ENCODE measurements at regions not wholly inside any gene's neighbourhood (a gene's known extent, or its start where the extent isn't known, plus 50 kb on each side); places are given as distances from the start of the nearest gene placed in this dataset.
"Not testable (repeated sequence)": the region's sequence is repeated elsewhere in the genome, so short reads cannot be mapped to it uniquely, and the experiment has no call there.

- not testable (repeated sequence) for DNase-seq (ENCODE audit: low spot score in 2 of 2); H3K27ac ChIP-seq; H3K4me3 ChIP-seq; H3K27me3 ChIP-seq; H3K36me3 ChIP-seq; H3K9me3 ChIP-seq; H3K4me1 ChIP-seq
- WGBS, 2 donors: no CpG with 5 or more reads among the region's 2 CpGs
Measured at GRCh38 chr10:46210427-46210826, 76.4 kb upstream of the ANTXRL start.

GRCh38 chr10:46215426-46215825 lies 71.4 kb upstream of the ANTXRL start:
- Histone ChIP-seq H3K4me1 (no peaks in the 10 kb centered on the region), H3K4me3 (no peak overlapping the region), H3K36me3 (no peaks in the 10 kb centered on the region), H3K27ac (no peak overlapping the region), H3K9me3 (no peaks in the 10 kb centered on the region), H3K27me3 (no peaks in the 10 kb centered on the region)
- no peak for TF ChIP-seq EP300 (IDR thresholded peaks at IDR 0.05)
- TF ChIP-seq POLR2A (IDR thresholded peaks at IDR 0.05): no peak
- no peak for TF ChIP-seq CTCF (IDR thresholded peaks at IDR 0.05)
- no peak for DNase-seq (ENCODE audit: low spot score in 2 of 2)
- 78 to 80% methylated on average over 4 of the region's 4 CpGs for WGBS, 2 donors

- TF ChIP-seq CTCF (IDR thresholded peaks at IDR 0.05) (no peak), EP300 (IDR thresholded peaks at IDR 0.05) (no peak), POLR2A (IDR thresholded peaks at IDR 0.05) (no peak)
- no peak overlapping the region for H3K27ac ChIP-seq
- H3K9me3 ChIP-seq: no peaks in the 10 kb centered on the region
- H3K4me3 ChIP-seq: no peak overlapping the region
- no peaks in the 10 kb centered on the region for H3K4me1 ChIP-seq
- no peak for DNase-seq (ENCODE audit: low spot score in 2 of 2)
- no peaks in the 10 kb centered on the region for H3K36me3 ChIP-seq
- H3K27me3 ChIP-seq: no peaks in the 10 kb centered on the region
- 85 to 87% methylated on average over 6 of the region's 6 CpGs for WGBS, 2 donors
Measured at GRCh38 chr10:46216003-46216634, 70.7 kb upstream of the ANTXRL start.

GRCh38 chr10:46216836-46217751 lies 69.7 kb upstream of the ANTXRL start:
- DNase-seq (ENCODE audit: low spot score in 2 of 2): no peak
- TF ChIP-seq POLR2A (IDR thresholded peaks at IDR 0.05) (no peak), EP300 (IDR thresholded peaks at IDR 0.05) (no peak), CTCF (IDR thresholded peaks at IDR 0.05) (no peak)
- no peaks in the 10 kb centered on the region for H3K27me3 ChIP-seq
- no peaks in the 10 kb centered on the region for H3K4me1 ChIP-seq
- no peak overlapping the region for H3K27ac ChIP-seq
- 72% methylated on average over 16 of the region's 17 CpGs for WGBS, 2 donors
- H3K4me3 ChIP-seq: no peak overlapping the region
- no peaks in the 10 kb centered on the region for H3K36me3 ChIP-seq
- H3K9me3 ChIP-seq: no peaks in the 10 kb centered on the region

GRCh38 chr10:46217752-46218453 lies 68.9 kb upstream of the ANTXRL start:
- no peak overlapping the region for H3K4me3 ChIP-seq
- 71 to 81% methylated on average over 6 of the region's 6 CpGs for WGBS, 2 donors
- DNase-seq (ENCODE audit: low spot score in 2 of 2): no peak
- no peak for TF ChIP-seq EP300 (IDR thresholded peaks at IDR 0.05)
- TF ChIP-seq POLR2A (IDR thresholded peaks at IDR 0.05): no peak
- no peak for TF ChIP-seq CTCF (IDR thresholded peaks at IDR 0.05)
- no peaks in the 10 kb centered on the region for H3K27me3 ChIP-seq
- H3K4me1 ChIP-seq: no peaks in the 10 kb centered on the region
- H3K27ac ChIP-seq: no peak overlapping the region
- H3K9me3 ChIP-seq: no peaks in the 10 kb centered on the region
- H3K36me3 ChIP-seq: no peaks in the 10 kb centered on the region

Data from tibial nerve (tissue), 4 donors.